OCI-LY7 (cell line): ENCODE measurements at regions not wholly inside any gene's neighbourhood (a gene's known extent, or its start where the extent isn't known, plus 50 kb on each side); places are given as distances from the start of the nearest gene placed in this dataset.

Experiments used
- EZH2phosphoT487 ChIP-seq: fragments of 200-600 bp; sonication (generic); IDR thresholded peaks from 2 replicates; pipeline ENCODE4 v1.6.1; 2018; ENCODE audit warnings: low read depth, borderline replicate concordance, mild to moderate bottlenecking, mixed run types, antibody characterized with exemption, low read length, moderate library complexity, mixed read lengths
- TF ChIP-seq, protein P1 (sequence below): fragments of 200-600 bp; sonication (generic); conservative IDR thresholded peaks from 2 replicates; pipeline ENCODE4 v1.5.1; 2014; ENCODE audit warnings: mild to moderate bottlenecking, antibody characterized with exemption, low read length, moderate library complexity, mixed read lengths

DNA sequence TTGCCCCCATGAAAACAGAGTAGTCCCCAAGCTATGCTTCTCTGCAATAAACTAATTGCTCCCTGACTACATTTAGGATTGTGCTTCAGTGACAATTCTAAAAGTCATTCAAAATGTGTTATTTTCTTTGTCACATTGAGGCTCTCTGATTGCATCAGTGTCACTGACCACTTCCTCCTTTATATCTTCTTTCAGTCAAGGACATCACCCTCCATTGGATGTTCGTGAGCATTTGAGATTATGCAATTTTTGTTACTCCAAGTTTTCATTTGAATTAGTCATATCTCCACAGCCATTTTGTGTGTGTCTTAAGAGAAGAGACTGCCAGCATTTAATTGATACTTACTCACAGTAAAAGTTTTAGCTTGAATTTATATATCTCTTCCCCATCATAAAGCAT is 780.8 kb upstream of the GCFC2 start:
- TF ChIP-seq, protein P1, sequence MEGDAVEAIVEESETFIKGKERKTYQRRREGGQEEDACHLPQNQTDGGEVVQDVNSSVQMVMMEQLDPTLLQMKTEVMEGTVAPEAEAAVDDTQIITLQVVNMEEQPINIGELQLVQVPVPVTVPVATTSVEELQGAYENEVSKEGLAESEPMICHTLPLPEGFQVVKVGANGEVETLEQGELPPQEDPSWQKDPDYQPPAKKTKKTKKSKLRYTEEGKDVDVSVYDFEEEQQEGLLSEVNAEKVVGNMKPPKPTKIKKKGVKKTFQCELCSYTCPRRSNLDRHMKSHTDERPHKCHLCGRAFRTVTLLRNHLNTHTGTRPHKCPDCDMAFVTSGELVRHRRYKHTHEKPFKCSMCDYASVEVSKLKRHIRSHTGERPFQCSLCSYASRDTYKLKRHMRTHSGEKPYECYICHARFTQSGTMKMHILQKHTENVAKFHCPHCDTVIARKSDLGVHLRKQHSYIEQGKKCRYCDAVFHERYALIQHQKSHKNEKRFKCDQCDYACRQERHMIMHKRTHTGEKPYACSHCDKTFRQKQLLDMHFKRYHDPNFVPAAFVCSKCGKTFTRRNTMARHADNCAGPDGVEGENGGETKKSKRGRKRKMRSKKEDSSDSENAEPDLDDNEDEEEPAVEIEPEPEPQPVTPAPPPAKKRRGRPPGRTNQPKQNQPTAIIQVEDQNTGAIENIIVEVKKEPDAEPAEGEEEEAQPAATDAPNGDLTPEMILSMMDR: no peak
- TF ChIP-seq EZH2phosphoT487: no peak
